MM.1S (cell line): ENCODE measurements at regions not wholly inside any gene's neighbourhood (a gene's known extent, or its start where the extent isn't known, plus 50 kb on each side); places are given as distances from the start of the nearest gene placed in this dataset.
A peak's percentile ranks its signal among the peaks of the same experiment; 100 is the strongest.

Experiments used
- DNase-seq: peaks from one replicate; pipeline ENCODE4 v3.0.0-alpha.2; 2015
- H2AFZ ChIP-seq: fragments of 300-600 bp; sonication (generic); 2 replicates; pipeline ENCODE4 v1.6.0; 2016; ENCODE audit warnings: antibody characterized with exemption, low read length
- H3F3A ChIP-seq: fragments of 300-600 bp; sonication (generic); 2 replicates; pipeline ENCODE4 v1.6.1; 2016; ENCODE audit warnings: mild to moderate bottlenecking, antibody characterized with exemption, low read length, moderate library complexity, mixed read lengths; ENCODE audit not compliant: insufficient read depth
- H3K27ac ChIP-seq: fragments of 300-600 bp; sonication (generic); 2 replicates; pipeline ENCODE4 v1.5.1; 2016; ENCODE audit warnings: mild to moderate bottlenecking, low read length
- H3K27me3 ChIP-seq: fragments of 300-600 bp; sonication (generic); replicated peaks from 2 replicates; pipeline ENCODE4 v1.6.0; 2016; ENCODE audit warnings: low read length; ENCODE audit not compliant: insufficient read depth
- H3K36me3 ChIP-seq: fragments of 300-600 bp; sonication (generic); replicated peaks from 2 replicates; pipeline ENCODE4 v1.6.1; 2016; ENCODE audit warnings: mild to moderate bottlenecking, low read length, mixed read lengths; ENCODE audit not compliant: insufficient read depth
- H3K4me1 ChIP-seq: fragments of 300-600 bp; sonication (generic); 2 replicates; pipeline ENCODE4 v1.6.1; 2016; ENCODE audit warnings: low read length, mixed read lengths
- H3K4me2 ChIP-seq: fragments of 300-600 bp; sonication (generic); 2 replicates; pipeline ENCODE4 v1.6.0; 2016; ENCODE audit warnings: low read depth, low read length
- H3K4me3 ChIP-seq: fragments of 300-600 bp; sonication (generic); 2 replicates; pipeline ENCODE4 v1.5.1; 2016; ENCODE audit warnings: low read length, mixed read lengths
- H3K79me2 ChIP-seq: fragments of 300-600 bp; sonication (generic); 2 replicates; pipeline ENCODE4 v1.6.1; 2016; ENCODE audit warnings: mixed run types, low read length, mixed read lengths
- H3K9ac ChIP-seq: fragments of 300-600 bp; sonication (generic); 2 replicates; pipeline ENCODE4 v1.6.1; 2016; ENCODE audit warnings: low read length, mixed read lengths
- H3K9me2 ChIP-seq: fragments of 300-600 bp; sonication (generic); replicated peaks from 2 replicates; pipeline ENCODE4 v1.6.1; 2016; ENCODE audit warnings: mild to moderate bottlenecking, low read length, mixed read lengths; ENCODE audit not compliant: insufficient read depth
- H3K9me3 ChIP-seq: fragments of 300-600 bp; sonication (generic); replicated peaks from 2 replicates; pipeline ENCODE4 v1.6.1; 2016; ENCODE audit warnings: mild to moderate bottlenecking, low read length, mixed read lengths; ENCODE audit not compliant: insufficient read depth
- H4K20me1 ChIP-seq: fragments of 300-600 bp; sonication (generic); 2 replicates; pipeline ENCODE4 v1.6.1; 2016; ENCODE audit warnings: mild to moderate bottlenecking, low read length, moderate library complexity, mixed read lengths; ENCODE audit not compliant: insufficient read depth
- CTCF ChIP-seq: fragments of 300-600 bp; sonication (generic); IDR thresholded peaks from 2 replicates; pipeline ENCODE4 v1.5.1; 2016; ENCODE audit warnings: antibody characterized with exemption, low read length, mixed read lengths
- EZH2 ChIP-seq: fragments of 300-600 bp; sonication (generic); optimal IDR thresholded peaks from 2 replicates; pipeline ENCODE3; 2017; ENCODE audit warnings: low read depth, mild to moderate bottlenecking, antibody characterized with exemption, low read length, mixed read lengths
- EZH2phosphoT487 ChIP-seq: fragments of 300-600 bp; sonication (generic); IDR thresholded peaks from 2 replicates; pipeline ENCODE4 v1.6.1; 2018; ENCODE audit warnings: antibody characterized with exemption, low read length

- no peaks in the 10 kb centered on the region for H4K20me1 ChIP-seq
- H3K4me3 ChIP-seq: no peak overlapping the region
- H3K36me3 ChIP-seq: no peaks in the 10 kb centered on the region
- H3K9ac ChIP-seq: no peak overlapping the region
- H3K4me2 ChIP-seq: no peak overlapping the region
- H3K27me3 ChIP-seq: no peaks in the 10 kb centered on the region
- H3K4me1 ChIP-seq: no peaks in the 10 kb centered on the region
- H3F3A ChIP-seq: no peaks in the 10 kb centered on the region
- no peak overlapping the region for H3K27ac ChIP-seq
- DNase-seq: no peak
- no peaks in the 10 kb centered on the region for H3K9me2 ChIP-seq
- TF ChIP-seq EZH2: no peak
- TF ChIP-seq CTCF: peak; percentile 22
- H3K9me3 ChIP-seq: no peaks in the 10 kb centered on the region
- H3K79me2 ChIP-seq: no peaks in the 10 kb centered on the region
- H2AFZ ChIP-seq: no peak overlapping the region
Measured at GRCh38 chr12:66035288-66035966, 95.1 kb downstream of the LLPH start.

- Histone ChIP-seq H3K36me3 (no peaks in the 10 kb centered on the region), H3K4me2 (no peak overlapping the region), H3K4me1 (no peaks in the 10 kb centered on the region), H3K4me3 (no peak overlapping the region), H3K27me3 (no peaks in the 10 kb centered on the region), H4K20me1 (no peaks in the 10 kb centered on the region), H3K27ac (no peak overlapping the region), H3K9ac (no peak overlapping the region), H3K79me2 (no peaks in the 10 kb centered on the region), H3K9me2 (no peaks in the 10 kb centered on the region), H2AFZ (no peak overlapping the region), H3F3A (no peaks in the 10 kb centered on the region), H3K9me3 (no peaks in the 10 kb centered on the region)
- no peak for DNase-seq
- no peak for TF ChIP-seq EZH2phosphoT487
- TF ChIP-seq CTCF: no peak
Measured at GRCh38 chr12:66033151-66033550, 97.4 kb downstream of the LLPH start.

GRCh38 chr12:66032739-66033138 is 97.8 kb downstream of the LLPH start:
- Histone ChIP-seq H3K79me2 (no peaks in the 10 kb centered on the region), H3K9ac (no peak overlapping the region), H3K9me3 (no peaks in the 10 kb centered on the region), H3K4me3 (no peak overlapping the region), H3K36me3 (no peaks in the 10 kb centered on the region), H3K27ac (no peak overlapping the region), H3K9me2 (no peaks in the 10 kb centered on the region), H2AFZ (no peak overlapping the region), H3F3A (no peaks in the 10 kb centered on the region), H3K4me1 (no peaks in the 10 kb centered on the region), H3K27me3 (no peaks in the 10 kb centered on the region), H3K4me2 (no peak overlapping the region), H4K20me1 (no peaks in the 10 kb centered on the region)
- TF ChIP-seq CTCF (no peak), EZH2 (no peak), EZH2phosphoT487 (no peak)
- DNase-seq: no peak
